ENCODE measurements at regions not wholly inside any gene's neighbourhood (a gene's known extent, or its start where the extent isn't known, plus 50 kb on each side); places are given as distances from the start of the nearest gene placed in this dataset.

GRCh38 chr7:41877118-41877517, 174.2 kb upstream of the INHBA start:
- no peak for DNase-seq

GRCh38 chr7:41875513-41875912, 172.6 kb upstream of the INHBA start:
- DNase-seq: no peak

GRCh38 chr7:41874201-41874785, 171.4 kb upstream of the INHBA start:
- DNase-seq: no peak

- no peak for DNase-seq
These were observed 170.9 kb upstream of the INHBA start for GRCh38 chr7:41873741-41874140.

- DNase-seq: no peak
These were observed 170.1 kb upstream of the INHBA start for GRCh38 chr7:41872966-41873365.

GRCh38 chr7:41870461-41871138, 167.7 kb upstream of the INHBA start:
- no peak for DNase-seq

- DNase-seq: no peak
These were observed 167.1 kb upstream of the INHBA start for GRCh38 chr7:41869997-41870396.

- DNase-seq: no peak
These were observed 166.7 kb upstream of the INHBA start for GRCh38 chr7:41869596-41869995.

- no peak for DNase-seq
These were observed 166.2 kb upstream of the INHBA start for GRCh38 chr7:41869091-41869490.

- DNase-seq: no peak
These were observed 164.9 kb upstream of the INHBA start for GRCh38 chr7:41867639-41868280.

- DNase-seq: no peak
These were observed 159.4 kb upstream of the INHBA start for GRCh38 chr7:41862261-41862660.

GRCh38 chr7:41861642-41862041, 158.8 kb upstream of the INHBA start:
- no peak for DNase-seq

GRCh38 chr7:41858201-41858600, 155.3 kb upstream of the INHBA start:
- no peak for DNase-seq

GRCh38 chr7:41855798-41856197, 152.9 kb upstream of the INHBA start:
- no peak for DNase-seq

- DNase-seq: no peak
These were observed 144.7 kb upstream of the INHBA start for GRCh38 chr7:41847606-41848005.

- no peak for DNase-seq
These were observed 144.3 kb upstream of the INHBA start for GRCh38 chr7:41847151-41847550.

- no peak for DNase-seq
These were observed 140.1 kb upstream of the INHBA start for GRCh38 chr7:41842956-41843355.

GRCh38 chr7:41837916-41838315, 135.0 kb upstream of the INHBA start:
- DNase-seq: no peak

GRCh38 chr7:41835976-41836530, 133.2 kb upstream of the INHBA start:
- DNase-seq: no peak

- no peak for DNase-seq
These were observed 132.2 kb upstream of the INHBA start for GRCh38 chr7:41834805-41835694.

- DNase-seq: no peak
These were observed 130.1 kb upstream of the INHBA start for GRCh38 chr7:41832941-41833340.

- no peak for DNase-seq
These were observed 127.4 kb upstream of the INHBA start for GRCh38 chr7:41830271-41830670.

- DNase-seq: no peak
These were observed 126.0 kb upstream of the INHBA start for GRCh38 chr7:41828911-41829310.
